ENCODE measurements at regions not wholly inside any gene's neighbourhood (a gene's known extent, or its start where the extent isn't known, plus 50 kb on each side); places are given as distances from the start of the nearest gene placed in this dataset.
"Not testable (repeated sequence)": the region's sequence is repeated elsewhere in the genome, so short reads cannot be mapped to it uniquely, and the experiment has no call there.

DNA sequence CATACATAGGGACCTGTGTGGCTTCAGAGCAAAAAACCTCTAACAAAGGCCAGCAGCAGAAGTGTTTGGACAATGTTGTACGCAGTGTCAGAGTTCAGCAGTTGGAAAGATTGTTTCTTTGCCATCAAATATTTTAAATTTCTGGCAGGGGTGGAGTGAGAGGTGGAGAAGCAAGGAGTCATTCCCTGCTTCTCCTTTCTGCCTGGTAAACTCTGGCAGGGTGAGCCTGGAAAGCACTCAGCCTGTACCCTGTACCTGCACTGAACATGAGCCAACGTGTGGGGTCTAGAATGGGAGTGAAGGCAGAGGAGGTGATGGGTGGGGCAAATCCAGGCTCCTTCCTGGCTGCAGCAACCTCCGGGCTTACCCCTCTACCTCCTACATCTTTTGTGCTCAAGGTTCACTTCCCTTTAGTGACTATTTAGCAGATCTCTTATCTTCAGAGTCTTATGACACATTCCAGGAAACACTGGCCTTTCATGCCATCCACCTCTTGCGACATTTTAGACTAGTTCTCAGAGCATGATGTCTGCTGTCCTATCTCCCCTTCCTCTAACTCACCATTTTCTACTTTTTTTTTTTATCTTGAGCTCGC, 445.0 kb upstream of the PIK3R1 start:
- peak; percentile 42 for TF ChIP-seq YY1 (IDR thresholded peaks at IDR 0.05)
- TF ChIP-seq, protein P1, sequence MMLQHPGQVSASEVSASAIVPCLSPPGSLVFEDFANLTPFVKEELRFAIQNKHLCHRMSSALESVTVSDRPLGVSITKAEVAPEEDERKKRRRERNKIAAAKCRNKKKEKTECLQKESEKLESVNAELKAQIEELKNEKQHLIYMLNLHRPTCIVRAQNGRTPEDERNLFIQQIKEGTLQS (IDR thresholded peaks at IDR 0.05), result no peak
- TF ChIP-seq NR2F2 (IDR thresholded peaks at IDR 0.05), result peak; percentile 43
- TF ChIP-seq, protein P2, sequence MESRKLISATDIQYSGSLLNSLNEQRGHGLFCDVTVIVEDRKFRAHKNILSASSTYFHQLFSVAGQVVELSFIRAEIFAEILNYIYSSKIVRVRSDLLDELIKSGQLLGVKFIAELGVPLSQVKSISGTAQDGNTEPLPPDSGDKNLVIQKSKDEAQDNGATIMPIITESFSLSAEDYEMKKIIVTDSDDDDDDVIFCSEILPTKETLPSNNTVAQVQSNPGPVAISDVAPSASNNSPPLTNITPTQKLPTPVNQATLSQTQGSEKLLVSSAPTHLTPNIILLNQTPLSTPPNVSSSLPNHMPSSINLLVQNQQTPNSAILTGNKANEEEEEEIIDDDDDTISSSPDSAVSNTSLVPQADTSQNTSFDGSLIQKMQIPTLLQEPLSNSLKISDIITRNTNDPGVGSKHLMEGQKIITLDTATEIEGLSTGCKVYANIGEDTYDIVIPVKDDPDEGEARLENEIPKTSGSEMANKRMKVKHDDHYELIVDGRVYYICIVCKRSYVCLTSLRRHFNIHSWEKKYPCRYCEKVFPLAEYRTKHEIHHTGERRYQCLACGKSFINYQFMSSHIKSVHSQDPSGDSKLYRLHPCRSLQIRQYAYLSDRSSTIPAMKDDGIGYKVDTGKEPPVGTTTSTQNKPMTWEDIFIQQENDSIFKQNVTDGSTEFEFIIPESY (IDR thresholded peaks at IDR 0.05), result peak; percentile 34
- peak; percentile 58 to 65 for TF ChIP-seq HNF4A (conservative IDR thresholded peaks at IDR 0.05)
- TF ChIP-seq, protein P3, sequence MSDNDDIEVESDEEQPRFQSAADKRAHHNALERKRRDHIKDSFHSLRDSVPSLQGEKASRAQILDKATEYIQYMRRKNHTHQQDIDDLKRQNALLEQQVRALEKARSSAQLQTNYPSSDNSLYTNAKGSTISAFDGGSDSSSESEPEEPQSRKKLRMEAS (IDR thresholded peaks at IDR 0.05), result no peak
- TF ChIP-seq JUND (IDR thresholded peaks at IDR 0.05), result peak in 1 of 2 donors; percentile 28
- TF ChIP-seq RXRA (IDR thresholded peaks at IDR 0.05), result peak; percentile 55 to 64
- TF ChIP-seq GABPA (IDR thresholded peaks at IDR 0.05 in 1 of 2, conservative IDR thresholded peaks at IDR 0.05 in 1 of 2), result no peak
- peak; percentile 19 to 37 for TF ChIP-seq RAD21 (IDR thresholded peaks at IDR 0.05)
- no peaks in the 10 kb centered on the region for H3K9me3 ChIP-seq (ENCODE audit: control insufficient read depth in 4 of 4, low read length in 3 of 4)
- H3K9ac ChIP-seq (ENCODE audit: low read depth in 1 of 2, low read length in 2 of 2), result no peak overlapping the region
- 35% methylated on average over 5 of the region's 5 CpGs for WGBS
- H3K4me1 ChIP-seq (ENCODE audit: control insufficient read depth in 4 of 4, insufficient read depth in 4 of 4, low read length in 3 of 4), result peaks cover 1 to 14% (median 9%) of the 10 kb centered on the region in 4 donors
- H3K27ac ChIP-seq (ENCODE audit: low read depth in 1 of 2, low read length in 2 of 2), result no peak overlapping the region
- H3K4me3 ChIP-seq (ENCODE audit: low read depth in 1 of 3, low read length in 3 of 3), result peak overlapping the region in 1 of 3 donors; percentile 16
- H3K36me3 ChIP-seq (ENCODE audit: control insufficient read depth in 4 of 4, insufficient read depth in 3 of 4, low read depth in 1 of 4, low read length in 3 of 4), result no peaks in the 10 kb centered on the region
- H3K27me3 ChIP-seq (ENCODE audit: control insufficient read depth in 4 of 4, insufficient read depth in 4 of 4, low read length in 3 of 4), result no peaks in the 10 kb centered on the region
- no peak for DNase-seq (ENCODE audit: low spot score)

DNA sequence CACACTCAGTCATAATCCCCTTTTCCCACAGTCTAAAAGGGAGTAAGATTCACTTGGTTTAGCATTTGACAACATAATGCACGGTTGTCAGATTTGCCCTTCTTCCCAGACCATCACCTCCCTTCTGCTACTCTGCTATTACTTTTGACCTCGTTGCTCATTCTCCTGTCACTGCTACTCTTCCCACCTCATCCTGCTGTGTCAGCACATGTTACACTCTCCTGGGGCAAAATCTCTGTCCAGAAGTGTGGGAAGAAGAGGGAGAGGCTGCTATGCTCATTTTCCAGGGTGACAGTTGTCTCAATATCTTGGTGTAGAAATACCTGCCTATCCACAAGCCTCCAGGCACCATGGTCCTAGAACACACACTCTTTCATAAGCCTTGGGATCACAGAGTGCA, 449.9 kb upstream of the PIK3R1 start:
- no peak for DNase-seq (ENCODE audit: low spot score)
- no peak overlapping the region for H3K27ac ChIP-seq (ENCODE audit: low read depth in 1 of 2, low read length in 2 of 2)
- peaks cover 1 to 9% (median 6%) of the 10 kb centered on the region in 4 donors for H3K4me1 ChIP-seq (ENCODE audit: control insufficient read depth in 4 of 4, insufficient read depth in 4 of 4, low read length in 3 of 4)
- no peak for TF ChIP-seq HNF4A (conservative IDR thresholded peaks at IDR 0.05)
- TF ChIP-seq, protein P3 (IDR thresholded peaks at IDR 0.05), result no peak
- TF ChIP-seq, protein P2 (IDR thresholded peaks at IDR 0.05), result no peak
- no peak for TF ChIP-seq YY1 (IDR thresholded peaks at IDR 0.05)
- no peak for TF ChIP-seq GABPA (IDR thresholded peaks at IDR 0.05 in 1 of 2, conservative IDR thresholded peaks at IDR 0.05 in 1 of 2)
- no peak for TF ChIP-seq EGR1 (IDR thresholded peaks at IDR 0.05; ENCODE audit: low read depth in 2 of 2)
- TF ChIP-seq, protein P4, sequence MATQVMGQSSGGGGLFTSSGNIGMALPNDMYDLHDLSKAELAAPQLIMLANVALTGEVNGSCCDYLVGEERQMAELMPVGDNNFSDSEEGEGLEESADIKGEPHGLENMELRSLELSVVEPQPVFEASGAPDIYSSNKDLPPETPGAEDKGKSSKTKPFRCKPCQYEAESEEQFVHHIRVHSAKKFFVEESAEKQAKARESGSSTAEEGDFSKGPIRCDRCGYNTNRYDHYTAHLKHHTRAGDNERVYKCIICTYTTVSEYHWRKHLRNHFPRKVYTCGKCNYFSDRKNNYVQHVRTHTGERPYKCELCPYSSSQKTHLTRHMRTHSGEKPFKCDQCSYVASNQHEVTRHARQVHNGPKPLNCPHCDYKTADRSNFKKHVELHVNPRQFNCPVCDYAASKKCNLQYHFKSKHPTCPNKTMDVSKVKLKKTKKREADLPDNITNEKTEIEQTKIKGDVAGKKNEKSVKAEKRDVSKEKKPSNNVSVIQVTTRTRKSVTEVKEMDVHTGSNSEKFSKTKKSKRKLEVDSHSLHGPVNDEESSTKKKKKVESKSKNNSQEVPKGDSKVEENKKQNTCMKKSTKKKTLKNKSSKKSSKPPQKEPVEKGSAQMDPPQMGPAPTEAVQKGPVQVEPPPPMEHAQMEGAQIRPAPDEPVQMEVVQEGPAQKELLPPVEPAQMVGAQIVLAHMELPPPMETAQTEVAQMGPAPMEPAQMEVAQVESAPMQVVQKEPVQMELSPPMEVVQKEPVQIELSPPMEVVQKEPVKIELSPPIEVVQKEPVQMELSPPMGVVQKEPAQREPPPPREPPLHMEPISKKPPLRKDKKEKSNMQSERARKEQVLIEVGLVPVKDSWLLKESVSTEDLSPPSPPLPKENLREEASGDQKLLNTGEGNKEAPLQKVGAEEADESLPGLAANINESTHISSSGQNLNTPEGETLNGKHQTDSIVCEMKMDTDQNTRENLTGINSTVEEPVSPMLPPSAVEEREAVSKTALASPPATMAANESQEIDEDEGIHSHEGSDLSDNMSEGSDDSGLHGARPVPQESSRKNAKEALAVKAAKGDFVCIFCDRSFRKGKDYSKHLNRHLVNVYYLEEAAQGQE (IDR thresholded peaks at IDR 0.05), result no peak
- TF ChIP-seq RXRA (IDR thresholded peaks at IDR 0.05), result no peak
- no peak for TF ChIP-seq FOXA1 (IDR thresholded peaks at IDR 0.05)
- TF ChIP-seq RAD21 (IDR thresholded peaks at IDR 0.05), result no peak
- TF ChIP-seq, protein P1 (IDR thresholded peaks at IDR 0.05), result no peak
- TF ChIP-seq HNF4G (IDR thresholded peaks at IDR 0.05), result no peak
- TF ChIP-seq FOXA2 (IDR thresholded peaks at IDR 0.05), result no peak
- H3K4me3 ChIP-seq (ENCODE audit: low read depth in 1 of 3, low read length in 3 of 3), result no peak overlapping the region
- 78% methylated on average over 2 of the region's 2 CpGs for WGBS
- H3K27me3 ChIP-seq (ENCODE audit: control insufficient read depth in 4 of 4, insufficient read depth in 4 of 4, low read length in 3 of 4), result no peaks in the 10 kb centered on the region
- H3K9ac ChIP-seq (ENCODE audit: low read depth in 1 of 2, low read length in 2 of 2), result no peak overlapping the region
- no peaks in the 10 kb centered on the region for H3K9me3 ChIP-seq (ENCODE audit: control insufficient read depth in 4 of 4, low read length in 3 of 4)
- H3K36me3 ChIP-seq (ENCODE audit: control insufficient read depth in 4 of 4, insufficient read depth in 3 of 4, low read depth in 1 of 4, low read length in 3 of 4), result no peaks in the 10 kb centered on the region

DNA sequence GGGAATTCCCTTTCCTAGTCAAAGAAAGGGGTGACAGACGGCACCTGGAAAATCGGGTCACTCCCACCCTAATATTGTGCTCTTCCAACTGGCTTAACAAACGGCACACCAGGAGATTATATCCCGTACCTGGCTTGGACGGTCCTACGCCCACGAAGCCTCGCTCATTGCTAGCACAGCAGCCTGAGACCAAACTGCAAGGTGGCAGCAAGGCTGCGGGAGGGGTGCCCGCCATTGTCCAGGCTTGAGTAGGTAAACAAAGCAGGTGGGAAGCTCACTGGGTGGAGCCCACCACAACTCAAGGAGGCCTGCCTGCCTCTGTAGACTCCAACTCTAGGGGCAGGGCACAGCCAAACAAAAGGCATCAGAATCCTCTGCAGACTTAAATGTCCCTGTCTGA, 457.8 kb upstream of the PIK3R1 start:
- H3K27ac ChIP-seq (ENCODE audit: low read depth in 1 of 2, low read length in 2 of 2); H3K4me3 ChIP-seq (ENCODE audit: low read depth in 1 of 3, low read length in 3 of 3); H3K9ac ChIP-seq (ENCODE audit: low read depth in 1 of 2, low read length in 2 of 2); DNase-seq (ENCODE audit: low spot score); H3K27me3 ChIP-seq (ENCODE audit: control insufficient read depth in 4 of 4, insufficient read depth in 4 of 4, low read length in 3 of 4); H3K4me1 ChIP-seq (ENCODE audit: control insufficient read depth in 4 of 4, insufficient read depth in 4 of 4, low read length in 3 of 4); H3K9me3 ChIP-seq (ENCODE audit: control insufficient read depth in 4 of 4, low read length in 3 of 4); H3K36me3 ChIP-seq (ENCODE audit: control insufficient read depth in 4 of 4, insufficient read depth in 3 of 4, low read depth in 1 of 4, low read length in 3 of 4): not testable (repeated sequence)
- WGBS, result 97% methylated on average over 10 of the region's 10 CpGs

Measured in liver (tissue), 7 donors.